H1 (cell line): ENCODE measurements at regions not wholly inside any gene's neighbourhood (a gene's known extent, or its start where the extent isn't known, plus 50 kb on each side); places are given as distances from the start of the nearest gene placed in this dataset.

Source experiments
- CTCF ChIA-PET: fragments of 300-600 bp; sonication (Branson Sonifier 250); formaldehyde crosslinking; loops from one replicate; lab custom pipeline; 2021; ENCODE audit not compliant: partially characterized antibody; lab: Charles Lee
- POLR2A ChIA-PET: fragments of 300-600 bp; sonication (Branson Sonifier 250); formaldehyde crosslinking; loops from one replicate; lab custom pipeline; 2021; ENCODE audit warnings: inconsistent platforms; ENCODE audit not compliant: partially characterized antibody; lab: Charles Lee
- DNase-seq, 2 experiments: peaks; one replicate each; pipeline versions ENCODE4 v3.0.0 to v3.0.0-alpha.2; 2010 to 2022; ENCODE audit warnings: low spot score in 2 of 2, low read depth in 1 of 2, mixed read lengths in 1 of 2
- FAIRE-seq: peaks from 2 replicates; lab custom pipeline; 2011; peaks lifted over from hg19 to GRCh38; lab: Jason Lieb, UNC
- H2AFZ ChIP-seq: 2 replicates; pipeline ENCODE4 v1.8.1; 2012; ENCODE audit warnings: low read length, inconsistent platforms
- H2AK5ac ChIP-seq: 2 replicates; pipeline ENCODE4 v1.6.1; 2013; ENCODE audit warnings: low read depth, low read length
- H2BK120ac ChIP-seq: replicated peaks from 2 replicates; pipeline ENCODE3; 2013; ENCODE audit warnings: low read depth, low read length, inconsistent platforms
- H2BK12ac ChIP-seq: 2 replicates; pipeline ENCODE4 v1.6.1; 2013; ENCODE audit warnings: low read depth, low read length
- H2BK15ac ChIP-seq: 2 replicates; pipeline ENCODE4 v1.6.1; 2013; ENCODE audit warnings: low read length
- H2BK20ac ChIP-seq: 2 replicates; pipeline ENCODE4 v1.6.1; 2013; ENCODE audit warnings: low read length
- H2BK5ac ChIP-seq: 2 replicates; pipeline ENCODE4 v1.6.1; 2013; ENCODE audit warnings: low read depth, low read length
- H3K14ac ChIP-seq: 2 replicates; pipeline ENCODE4 v1.6.1; 2013; ENCODE audit warnings: inconsistent platforms; ENCODE audit not compliant: insufficient read length
- H3K18ac ChIP-seq: 2 replicates; pipeline ENCODE4 v1.6.1; 2013; ENCODE audit warnings: low read length; ENCODE audit errors: extremely low read depth
- H3K23ac ChIP-seq: 2 replicates; pipeline ENCODE4 v1.6.1; 2013; ENCODE audit warnings: inconsistent platforms; ENCODE audit not compliant: insufficient read length
- H3K23me2 ChIP-seq: 2 replicates; pipeline ENCODE4 v1.6.1; 2013; ENCODE audit warnings: low read depth, low read length
- H3K27ac ChIP-seq: 2 replicates; pipeline ENCODE4 v1.6.1; 2011; ENCODE audit warnings: low read depth, low read length, inconsistent platforms
- H3K27me3 ChIP-seq, 4 experiments: replicated peaks in 1 of 4; 1 replicate in 1 of 4; 2 replicates in 3 of 4; pipeline versions ENCODE4 v1.6.1 to v1.8.1; 2011 to 2013; ENCODE audit warnings: low read length in 3 of 4, mild to moderate bottlenecking in 3 of 4, inconsistent platforms in 2 of 4, mixed read lengths in 2 of 4, moderate library complexity in 1 of 4; ENCODE audit not compliant: control insufficient read depth in 3 of 4, insufficient read depth in 3 of 4; ENCODE audit errors: extremely low read depth in 1 of 4
- H3K36me3 ChIP-seq, 4 experiments: 2 replicates each; pipeline versions ENCODE4 v1.6.1 to v1.8.1; 2011 to 2013; ENCODE audit warnings: mild to moderate bottlenecking in 4 of 4, low read length in 3 of 4, moderate library complexity in 2 of 4, control low read depth in 1 of 4, inconsistent platforms in 1 of 4; ENCODE audit not compliant: insufficient read depth in 4 of 4, control insufficient read depth in 2 of 4
- H3K4ac ChIP-seq: replicated peaks from 2 replicates; pipeline ENCODE3; 2013; ENCODE audit warnings: low read length, low read depth, mixed read lengths, inconsistent platforms; ENCODE audit not compliant: insufficient read length
- H3K4me1 ChIP-seq, 4 experiments: replicated peaks in 1 of 4; 1 replicate in 1 of 4; 2 replicates in 3 of 4; pipeline versions ENCODE4 v1.6.1 to v1.8.1; 2011 to 2013; ENCODE audit warnings: low read length in 3 of 4, inconsistent platforms in 2 of 4, mixed read lengths in 1 of 4; ENCODE audit not compliant: insufficient read depth in 4 of 4, control insufficient read depth in 3 of 4
- H3K4me2 ChIP-seq, 2 experiments: 2 replicates each; pipeline versions ENCODE4 v1.6.1 to v1.8.1; 2011 to 2013; ENCODE audit warnings: low read depth in 2 of 2, low read length in 2 of 2, control low read depth in 1 of 2, inconsistent platforms in 1 of 2, mild to moderate bottlenecking in 1 of 2; ENCODE audit not compliant: insufficient read depth in 1 of 2
- H3K4me3 ChIP-seq, 4 experiments: fragments of 200-600, 300-600 bp in 1 of 4; sonication (generic), shearing (Covaris generic), sonication (Bioruptor Twin) in 1 of 4; 2 replicates each; pipeline versions ENCODE4 v1.5.1 to v1.8.1; 2011 to 2016; ENCODE audit warnings: low read length in 4 of 4, low read depth in 3 of 4, control low read depth in 2 of 4, inconsistent platforms in 2 of 4, mild to moderate bottlenecking in 2 of 4, mixed read lengths in 1 of 4, moderate library complexity in 1 of 4; ENCODE audit not compliant: insufficient read depth in 2 of 4; ENCODE audit errors: extremely low read depth in 1 of 4
- H3K56ac ChIP-seq: replicated peaks from 2 replicates; pipeline ENCODE3; 2013; ENCODE audit warnings: low read depth, mild to moderate bottlenecking, mixed read lengths, low read length, inconsistent platforms; ENCODE audit not compliant: insufficient read length
- H3K79me1 ChIP-seq: 2 replicates; pipeline ENCODE4 v1.6.1; 2013; ENCODE audit warnings: low read depth, low read length, control low read depth
- H3K79me2 ChIP-seq, 2 experiments: 2 replicates each; pipeline versions ENCODE4 v1.6.1 to v1.8.1; 2012 to 2013; ENCODE audit warnings: low read length in 2 of 2, mild to moderate bottlenecking in 2 of 2, inconsistent platforms in 1 of 2; ENCODE audit not compliant: insufficient read depth in 2 of 2, control insufficient read depth in 1 of 2
- H3K9ac ChIP-seq, 4 experiments: replicated peaks in 1 of 4; 1 replicate in 1 of 4; 2 replicates in 3 of 4; pipeline versions ENCODE4 v1.6.1 to v1.8.1; 2011 to 2013; ENCODE audit warnings: low read depth in 3 of 4, low read length in 3 of 4, control low read depth in 2 of 4, mild to moderate bottlenecking in 2 of 4, moderate library complexity in 2 of 4, inconsistent platforms in 1 of 4; ENCODE audit errors: extremely low read depth in 1 of 4
- H3K9me3 ChIP-seq, 2 experiments: 2 replicates each; pipeline versions ENCODE4 v1.6.1 to v1.8.1; 2012 to 2013; ENCODE audit warnings: mild to moderate bottlenecking in 2 of 2, moderate library complexity in 2 of 2, control low read depth in 1 of 2, inconsistent platforms in 1 of 2, low read depth in 1 of 2, low read length in 1 of 2, mixed read lengths in 1 of 2; ENCODE audit not compliant: insufficient read depth in 2 of 2
- H4K20me1 ChIP-seq, 2 experiments: replicated peaks in 1 of 2; 2 replicates each; pipeline versions ENCODE3 to v1.8.1; 2011 to 2013; ENCODE audit warnings: inconsistent platforms in 2 of 2, low read length in 2 of 2, mild to moderate bottlenecking in 1 of 2; ENCODE audit not compliant: insufficient read depth in 2 of 2, control insufficient read depth in 1 of 2
- H4K5ac ChIP-seq: 2 replicates; pipeline ENCODE4 v1.6.1; 2013; ENCODE audit warnings: low read length, low read depth, mixed read lengths, inconsistent platforms; ENCODE audit not compliant: insufficient read length
- H4K8ac ChIP-seq: 2 replicates; pipeline ENCODE4 v1.8.0; 2013; ENCODE audit warnings: mild to moderate bottlenecking, moderate library complexity, low read length, inconsistent platforms; ENCODE audit not compliant: insufficient read depth; ENCODE audit errors: extremely low read depth
- H4K91ac ChIP-seq: replicated peaks from 2 replicates; pipeline ENCODE3; 2013; ENCODE audit warnings: low read length, mixed read lengths, inconsistent platforms; ENCODE audit not compliant: insufficient read length
- ASH2L ChIP-seq: fragments of 200-600, 300-600 bp; sonication (generic); IDR thresholded peaks from one replicate; pipeline ENCODE4 v1.7.1; 2017; ENCODE audit warnings: low read length
- BCL11A ChIP-seq, 2 experiments: IDR thresholded peaks; one replicate each; pipeline ENCODE4 v1.6.1; 2011; ENCODE audit warnings: low read depth in 2 of 2, low read length in 2 of 2, mild to moderate bottlenecking in 2 of 2
- RAD21 ChIP-seq, 2 experiments: IDR thresholded peaks in 1 of 2; conservative IDR thresholded peaks in 1 of 2; 2 replicates each; pipeline ENCODE4 v1.6.1; 2011; ENCODE audit warnings: low read depth in 2 of 2, low read length in 2 of 2, improper control_type of control experiment in 1 of 2, inconsistent platforms in 1 of 2, mild to moderate bottlenecking in 1 of 2, moderate library complexity in 1 of 2
- SIN3A ChIP-seq, 2 experiments: IDR thresholded peaks in 1 of 2; conservative IDR thresholded peaks in 1 of 2; 2 replicates each; pipeline ENCODE4 v1.6.1; 2011 to 2012; ENCODE audit warnings: low read length in 2 of 2, improper control_type of control experiment in 1 of 2, low read depth in 1 of 2, mild to moderate bottlenecking in 1 of 2
- SIX5 ChIP-seq: IDR thresholded peaks from 2 replicates; pipeline ENCODE4 v1.6.1; 2011; ENCODE audit warnings: mild to moderate bottlenecking, low read depth, low read length
- TAF7 ChIP-seq: optimal IDR thresholded peaks from 2 replicates; pipeline ENCODE3; 2011; ENCODE audit warnings: low read depth, mild to moderate bottlenecking, inconsistent platforms, low read length, moderate library complexity, borderline replicate concordance
- WGBS, 2 experiments: shearing (Covaris generic) in 1 of 2; methylation state at CpG; one replicate each; pipeline versions ENCODE4 v1.1.6 to v1.1.7; 2013 to 2015; ENCODE audit warnings: low lambda C conversion rate in 2 of 2, mixed read lengths in 2 of 2, inconsistent platforms in 1 of 2, low coverage in 1 of 2, missing lambda C conversion rate in 1 of 2; ENCODE audit not compliant: insufficient replicate concordance in 2 of 2, insufficient coverage in 1 of 2, insufficient read length in 1 of 2; ENCODE audit errors: extremely low coverage in 1 of 2, missing lambda C conversion rate in 1 of 2; 5-methylcytosine and 5-hydroxymethylcytosine counted together
- TF ChIP-seq, protein P1 (sequence below): IDR thresholded peaks from 2 replicates; pipeline ENCODE4 v1.6.1; 2012; ENCODE audit warnings: low read length, inconsistent platforms

DNA sequence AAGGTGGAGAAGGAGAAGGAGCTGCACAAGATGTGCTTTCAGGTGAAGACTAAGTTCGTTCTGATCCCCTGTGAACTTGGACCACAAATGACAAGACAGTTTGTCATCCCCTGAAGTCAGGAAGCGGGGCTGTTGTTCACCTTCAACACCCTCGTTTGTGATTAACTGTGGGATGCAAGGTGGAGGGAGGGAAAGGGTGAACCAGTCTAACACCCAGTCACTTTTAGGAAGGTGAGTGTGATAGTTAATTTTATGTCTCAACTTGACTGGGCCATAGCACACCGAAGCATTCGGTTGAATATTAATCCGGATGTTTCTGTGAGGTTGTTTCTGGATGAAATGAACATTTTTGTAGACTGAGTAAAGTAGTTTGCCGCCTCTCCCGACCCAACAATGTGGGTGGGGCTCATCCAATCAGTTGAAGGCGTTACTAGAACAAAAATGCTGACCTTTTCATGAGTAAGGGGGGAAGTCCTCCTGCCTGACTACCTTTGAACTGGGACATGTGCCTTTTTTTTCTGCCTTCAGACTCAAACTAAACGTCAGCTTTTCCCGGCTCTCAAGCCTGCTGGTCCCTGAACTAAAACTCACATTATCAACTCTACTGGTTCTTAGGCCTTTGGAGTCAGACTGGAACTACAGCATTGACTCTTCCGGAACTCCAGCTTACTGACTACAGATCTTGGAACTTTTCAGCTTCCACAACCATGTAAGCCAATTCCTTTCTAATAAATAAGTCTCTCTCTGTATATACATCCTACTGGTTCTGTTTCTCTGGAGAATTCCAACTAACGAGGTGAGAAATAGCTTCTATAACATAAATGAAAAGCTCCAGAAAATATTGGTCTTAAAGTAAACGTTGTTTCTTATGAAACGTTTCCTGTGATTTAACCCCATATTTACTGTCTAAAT lies 264.0 kb upstream of the SLITRK3 start:
- FAIRE-seq = peak; percentile 28

More for the DNA sequence above, 264.0 kb upstream of the SLITRK3 start:
- DNase-seq = no peak
- H3K14ac ChIP-seq = no peak overlapping the region
- ChIA-PET POLR2A (no interaction called here), CTCF (interaction anchor here (0.6 to 1.5 kb wide), 2 partner anchors 120 to 177 kb away, joined by 3 read pairs; no protein-coding TSS in a partner anchor)
- H3K27me3 ChIP-seq = no peaks in the 10 kb centered on the region
- H2BK5ac ChIP-seq = no peak overlapping the region
- no peak for TF ChIP-seq TAF7
- TF ChIP-seq BCL11A (IDR thresholded peaks at IDR 0.05; ENCODE audit: low read depth in 2 of 2, low read length in 2 of 2) = no peak
- no peak for TF ChIP-seq SIX5
- TF ChIP-seq SIN3A (conservative IDR thresholded peaks at IDR 0.05 in 1 of 2, IDR thresholded peaks at IDR 0.05 in 1 of 2; ENCODE audit: low read depth in 1 of 2, low read length in 2 of 2) = no peak
- TF ChIP-seq, protein P1, sequence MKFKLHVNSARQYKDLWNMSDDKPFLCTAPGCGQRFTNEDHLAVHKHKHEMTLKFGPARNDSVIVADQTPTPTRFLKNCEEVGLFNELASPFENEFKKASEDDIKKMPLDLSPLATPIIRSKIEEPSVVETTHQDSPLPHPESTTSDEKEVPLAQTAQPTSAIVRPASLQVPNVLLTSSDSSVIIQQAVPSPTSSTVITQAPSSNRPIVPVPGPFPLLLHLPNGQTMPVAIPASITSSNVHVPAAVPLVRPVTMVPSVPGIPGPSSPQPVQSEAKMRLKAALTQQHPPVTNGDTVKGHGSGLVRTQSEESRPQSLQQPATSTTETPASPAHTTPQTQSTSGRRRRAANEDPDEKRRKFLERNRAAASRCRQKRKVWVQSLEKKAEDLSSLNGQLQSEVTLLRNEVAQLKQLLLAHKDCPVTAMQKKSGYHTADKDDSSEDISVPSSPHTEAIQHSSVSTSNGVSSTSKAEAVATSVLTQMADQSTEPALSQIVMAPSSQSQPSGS = no peak
- no peak for TF ChIP-seq RAD21 (IDR thresholded peaks at IDR 0.05 in 1 of 2, conservative IDR thresholded peaks at IDR 0.05 in 1 of 2; ENCODE audit: low read depth in 2 of 2, low read length in 2 of 2)
- no peak for TF ChIP-seq ASH2L
- no peak overlapping the region for H2BK12ac ChIP-seq
- no peaks in the 10 kb centered on the region for H3K36me3 ChIP-seq
- no peak overlapping the region for H3K4me3 ChIP-seq
- H2AK5ac ChIP-seq = no peak overlapping the region
- H3K23ac ChIP-seq = no peak overlapping the region
- 93% methylated on average over 15 of the region's 15 CpGs; no CpG with 5 or more reads in 1 of the 2 experiments for WGBS, 2 experiments
- H4K5ac ChIP-seq = no peak overlapping the region
- H4K91ac ChIP-seq = no peak overlapping the region
- H3K9me3 ChIP-seq = no peaks in the 10 kb centered on the region
- H4K8ac ChIP-seq = no peak overlapping the region
- H3K4me1 ChIP-seq = no peaks in the 10 kb centered on the region
- no peak overlapping the region for H2BK120ac ChIP-seq
- no peak overlapping the region for H3K56ac ChIP-seq
- H3K79me1 ChIP-seq = no peaks in the 10 kb centered on the region
- no peak overlapping the region for H2BK20ac ChIP-seq
- no peak overlapping the region for H2AFZ ChIP-seq
- H3K79me2 ChIP-seq = no peaks in the 10 kb centered on the region
- no peak overlapping the region for H3K27ac ChIP-seq
- no peak overlapping the region for H3K4me2 ChIP-seq
- no peaks in the 10 kb centered on the region for H3K23me2 ChIP-seq
- no peaks in the 10 kb centered on the region for H4K20me1 ChIP-seq
- H3K18ac ChIP-seq = no peak overlapping the region
- no peak overlapping the region for H2BK15ac ChIP-seq
- H3K4ac ChIP-seq = no peak overlapping the region
- no peak overlapping the region for H3K9ac ChIP-seq
